ENCODE measurements at regions not wholly inside any gene's neighbourhood (a gene's known extent, or its start where the extent isn't known, plus 50 kb on each side); places are given as distances from the start of the nearest gene placed in this dataset.
"Not testable (repeated sequence)": the region's sequence is repeated elsewhere in the genome, so short reads cannot be mapped to it uniquely, and the experiment has no call there.

- DNase-seq (ENCODE audit: low read depth), result peak; percentile 27
- TF ChIP-seq, protein P1, sequence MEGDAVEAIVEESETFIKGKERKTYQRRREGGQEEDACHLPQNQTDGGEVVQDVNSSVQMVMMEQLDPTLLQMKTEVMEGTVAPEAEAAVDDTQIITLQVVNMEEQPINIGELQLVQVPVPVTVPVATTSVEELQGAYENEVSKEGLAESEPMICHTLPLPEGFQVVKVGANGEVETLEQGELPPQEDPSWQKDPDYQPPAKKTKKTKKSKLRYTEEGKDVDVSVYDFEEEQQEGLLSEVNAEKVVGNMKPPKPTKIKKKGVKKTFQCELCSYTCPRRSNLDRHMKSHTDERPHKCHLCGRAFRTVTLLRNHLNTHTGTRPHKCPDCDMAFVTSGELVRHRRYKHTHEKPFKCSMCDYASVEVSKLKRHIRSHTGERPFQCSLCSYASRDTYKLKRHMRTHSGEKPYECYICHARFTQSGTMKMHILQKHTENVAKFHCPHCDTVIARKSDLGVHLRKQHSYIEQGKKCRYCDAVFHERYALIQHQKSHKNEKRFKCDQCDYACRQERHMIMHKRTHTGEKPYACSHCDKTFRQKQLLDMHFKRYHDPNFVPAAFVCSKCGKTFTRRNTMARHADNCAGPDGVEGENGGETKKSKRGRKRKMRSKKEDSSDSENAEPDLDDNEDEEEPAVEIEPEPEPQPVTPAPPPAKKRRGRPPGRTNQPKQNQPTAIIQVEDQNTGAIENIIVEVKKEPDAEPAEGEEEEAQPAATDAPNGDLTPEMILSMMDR (conservative IDR thresholded peaks at IDR 0.05; ENCODE audit: low read depth, low read length), result no peak
- no peak overlapping the region for H3K4me3 ChIP-seq (ENCODE audit: low read length)
Observed at GRCh38 chr15:60172143-60172542, 168.0 kb downstream of the FOXB1 start.

DNA sequence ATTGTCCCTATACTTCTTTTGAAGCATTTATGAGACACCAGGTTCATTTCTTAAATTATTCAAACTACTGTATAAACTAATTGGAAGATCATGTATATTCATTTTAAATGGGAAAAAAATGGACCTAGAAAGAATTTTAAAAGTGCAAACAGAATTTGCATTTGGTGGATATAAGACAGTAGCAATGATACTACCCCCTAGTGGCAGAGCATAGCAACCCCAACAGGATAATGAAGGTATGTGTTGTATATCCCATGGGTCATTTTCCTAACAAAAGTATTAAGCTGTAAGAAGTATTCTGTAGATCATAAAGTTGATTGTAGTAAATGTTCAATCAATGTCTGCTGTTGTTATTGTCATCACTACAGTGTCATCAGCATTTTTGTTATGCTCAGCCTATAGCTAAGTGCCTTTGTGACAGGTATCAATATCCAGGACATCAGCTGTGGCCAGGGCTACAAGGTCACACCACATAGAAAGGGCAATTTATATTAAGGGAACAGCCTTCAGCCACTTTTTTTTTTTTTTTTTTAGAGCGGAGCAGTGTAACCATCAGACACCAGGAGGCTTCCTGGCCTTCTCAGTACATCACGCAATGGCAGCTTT is 175.8 kb downstream of the FOXB1 start:
- no peak overlapping the region for H3K4me3 ChIP-seq (ENCODE audit: low read length)
- TF ChIP-seq, protein P1 (conservative IDR thresholded peaks at IDR 0.05; ENCODE audit: low read depth, low read length), result peak; percentile 95
- peak; percentile 16 for DNase-seq (ENCODE audit: low read depth)

- not testable (repeated sequence) for DNase-seq (ENCODE audit: low read depth); H3K4me3 ChIP-seq (ENCODE audit: low read length)
Observed at GRCh38 chr15:60181957-60182356, 177.8 kb downstream of the FOXB1 start.

GRCh38 chr15:60183366-60183765 is 179.3 kb downstream of the FOXB1 start:
- TF ChIP-seq, protein P1 (conservative IDR thresholded peaks at IDR 0.05; ENCODE audit: low read depth, low read length), result no peak
- no peak for DNase-seq (ENCODE audit: low read depth)
- H3K4me3 ChIP-seq (ENCODE audit: low read length), result no peak overlapping the region

- peak; percentile 71 for DNase-seq (ENCODE audit: low read depth)
- H3K4me3 ChIP-seq (ENCODE audit: low read length), result no peak overlapping the region
- TF ChIP-seq, protein P1 (conservative IDR thresholded peaks at IDR 0.05; ENCODE audit: low read depth, low read length), result no peak
Observed at GRCh38 chr15:60184579-60184978, 180.5 kb downstream of the FOXB1 start.

GRCh38 chr15:60191016-60191415 is 186.9 kb downstream of the FOXB1 start:
- DNase-seq (ENCODE audit: low read depth), result no peak
- H3K4me3 ChIP-seq (ENCODE audit: low read length), result no peak overlapping the region
- TF ChIP-seq, protein P1 (conservative IDR thresholded peaks at IDR 0.05; ENCODE audit: low read depth, low read length), result no peak

DNA sequence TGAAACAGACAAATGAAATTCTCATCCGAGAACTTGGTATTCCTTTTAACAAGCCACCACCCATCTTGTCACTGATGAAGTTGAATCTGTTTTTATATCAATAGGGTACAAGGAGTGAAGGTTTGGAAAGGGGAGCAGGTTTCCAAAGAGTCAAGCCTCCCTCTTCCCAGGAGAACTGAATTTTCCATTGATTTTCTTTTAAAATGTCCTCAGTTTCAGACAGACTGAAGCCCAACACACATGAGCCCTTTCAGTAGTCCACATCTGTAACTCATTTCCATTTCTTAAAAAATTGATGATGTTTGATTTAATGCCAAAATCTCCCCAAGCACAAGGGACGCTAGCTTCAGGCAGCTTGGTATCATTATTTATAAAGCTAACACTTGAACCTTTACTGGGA is 187.7 kb downstream of the FOXB1 start:
- H3K4me3 ChIP-seq (ENCODE audit: low read length), result no peak overlapping the region
- TF ChIP-seq, protein P1 (conservative IDR thresholded peaks at IDR 0.05; ENCODE audit: low read depth, low read length), result no peak
- no peak for DNase-seq (ENCODE audit: low read depth)

Measured in retinal pigment epithelial cell (primary cell).